H9 (cell line): ENCODE measurements at regions not wholly inside any gene's neighbourhood (a gene's known extent, or its start where the extent isn't known, plus 50 kb on each side); places are given as distances from the start of the nearest gene placed in this dataset.

Experiments
- DNase-seq: peaks from one replicate; pipeline ENCODE4 v3.0.0-alpha.2; 2017
- H2AFZ ChIP-seq: one replicate; pipeline ENCODE4 v1.6.1; 2013; ENCODE audit warnings: mild to moderate bottlenecking, low read length, control low read depth, moderate library complexity
- H2AK5ac ChIP-seq: 2 replicates; pipeline ENCODE4 v1.6.1; 2013; ENCODE audit warnings: low read length, control low read depth, mixed read lengths; ENCODE audit not compliant: insufficient read length
- H2BK120ac ChIP-seq: one replicate; pipeline ENCODE4 v1.6.1; 2013; ENCODE audit warnings: low read depth, mild to moderate bottlenecking, low read length, control low read depth, inconsistent platforms; ENCODE audit not compliant: poor library complexity, severe bottlenecking
- H2BK12ac ChIP-seq: 2 replicates; pipeline ENCODE4 v1.6.1; 2013; ENCODE audit warnings: low read length, control low read depth, mixed read lengths, low read depth; ENCODE audit not compliant: insufficient read length
- H2BK15ac ChIP-seq: 2 replicates; pipeline ENCODE4 v1.6.1; 2013; ENCODE audit warnings: low read depth, low read length, control low read depth
- H2BK20ac ChIP-seq: one replicate; pipeline ENCODE4 v1.6.1; 2013; ENCODE audit warnings: low read depth, mild to moderate bottlenecking, low read length, control low read depth, inconsistent platforms; ENCODE audit not compliant: poor library complexity, severe bottlenecking
- H2BK5ac ChIP-seq: 2 replicates; pipeline ENCODE4 v1.6.1; 2013; ENCODE audit warnings: low read length, control low read depth, mixed read lengths; ENCODE audit not compliant: insufficient read length
- H3K14ac ChIP-seq: 2 replicates; pipeline ENCODE4 v1.6.1; 2013; ENCODE audit warnings: low read length, control low read depth; ENCODE audit not compliant: insufficient read depth
- H3K18ac ChIP-seq: 2 replicates; pipeline ENCODE4 v1.6.1; 2013; ENCODE audit warnings: low read depth, mild to moderate bottlenecking, mixed read lengths, low read length, control low read depth; ENCODE audit not compliant: insufficient read length
- H3K23ac ChIP-seq: 2 replicates; pipeline ENCODE4 v1.6.1; 2013; ENCODE audit warnings: low read length, control low read depth, mixed read lengths, low read depth; ENCODE audit not compliant: insufficient read length
- H3K23me2 ChIP-seq: 2 replicates; pipeline ENCODE4 v1.6.1; 2013; ENCODE audit warnings: low read depth, mild to moderate bottlenecking, mixed read lengths, low read length, control low read depth; ENCODE audit not compliant: insufficient read length, poor library complexity, severe bottlenecking
- H3K27ac ChIP-seq: 2 replicates; pipeline ENCODE4 v1.5.1; 2013; ENCODE audit warnings: low read length, control low read depth, mixed read lengths, low read depth; ENCODE audit not compliant: insufficient read length
- H3K27me3 ChIP-seq: 2 replicates; pipeline ENCODE4 v1.6.1; 2013; ENCODE audit warnings: low read length, control low read depth, inconsistent platforms; ENCODE audit not compliant: insufficient read depth
- H3K4ac ChIP-seq: 2 replicates; pipeline ENCODE4 v1.6.1; 2013; ENCODE audit warnings: low read depth, mild to moderate bottlenecking, control low read depth, inconsistent platforms, low read length, moderate library complexity
- H3K4me1 ChIP-seq: 2 replicates; pipeline ENCODE4 v1.6.1; 2013; ENCODE audit warnings: low read length, control low read depth, inconsistent platforms; ENCODE audit not compliant: insufficient read depth
- H3K4me2 ChIP-seq: 2 replicates; pipeline ENCODE4 v1.6.1; 2013; ENCODE audit warnings: low read length, control low read depth, mixed read lengths; ENCODE audit not compliant: insufficient read length, insufficient read depth
- H3K56ac ChIP-seq: 2 replicates; pipeline ENCODE4 v1.6.1; 2013; ENCODE audit warnings: low read depth, mild to moderate bottlenecking, mixed read lengths, low read length, control low read depth; ENCODE audit not compliant: insufficient read length
- H3K79me1 ChIP-seq: 2 replicates; pipeline ENCODE4 v1.6.1; 2013; ENCODE audit warnings: low read depth, mild to moderate bottlenecking, moderate library complexity, low read length, control low read depth, inconsistent platforms; ENCODE audit not compliant: insufficient read depth, poor library complexity, severe bottlenecking
- H3K79me2 ChIP-seq: 2 replicates; pipeline ENCODE4 v1.6.1; 2013; ENCODE audit warnings: low read length, control low read depth, inconsistent platforms; ENCODE audit not compliant: insufficient read depth
- H3K9ac ChIP-seq: 2 replicates; pipeline ENCODE4 v1.6.1; 2013; ENCODE audit warnings: low read length, control low read depth, mixed read lengths; ENCODE audit not compliant: insufficient read length; ENCODE audit errors: extremely low read depth
- H3K9me3 ChIP-seq: one replicate; pipeline ENCODE4 v1.6.1; 2013; ENCODE audit warnings: low read depth, low read length, inconsistent platforms; ENCODE audit not compliant: control insufficient read depth
- H3T11ph ChIP-seq: one replicate; pipeline ENCODE4 v1.6.1; 2013; ENCODE audit warnings: mild to moderate bottlenecking, low read length, control low read depth, inconsistent platforms
- H4K20me1 ChIP-seq: one replicate; pipeline ENCODE4 v1.6.1; 2013; ENCODE audit not compliant: control insufficient read depth, insufficient read length, insufficient read depth
- H4K5ac ChIP-seq: 2 replicates; pipeline ENCODE4 v1.6.1; 2013; ENCODE audit warnings: low read depth, mild to moderate bottlenecking, mixed read lengths, low read length, control low read depth; ENCODE audit not compliant: insufficient read length
- H4K8ac ChIP-seq: replicated peaks from 2 replicates; pipeline ENCODE4 v1.6.1; 2013; ENCODE audit warnings: low read length, control low read depth, mixed read lengths, low read depth; ENCODE audit not compliant: insufficient read length
- H4K91ac ChIP-seq: 2 replicates; pipeline ENCODE4 v1.6.1; 2013; ENCODE audit warnings: low read depth, mild to moderate bottlenecking, moderate library complexity, mixed read lengths, low read length, control low read depth; ENCODE audit not compliant: insufficient read length
- H3K27ac Mint-ChIP-seq, 3 experiments: 2 replicates in 2 of 3; 3 replicates in 1 of 3; pipeline ENCODE4 v1.8.0; 2020 to 2021; ENCODE audit warnings: mixed read lengths in 3 of 3, mild to moderate bottlenecking in 1 of 3, moderate library complexity in 1 of 3
- H3K27me3 Mint-ChIP-seq: 2 replicates; pipeline ENCODE4 v1.8.0; 2021; ENCODE audit warnings: low read depth, mild to moderate bottlenecking, moderate library complexity, mixed read lengths
- H3K36me3 Mint-ChIP-seq, 3 experiments: 2 replicates in 2 of 3; 3 replicates in 1 of 3; pipeline ENCODE4 v1.8.0; 2020 to 2021; ENCODE audit warnings: low read depth in 3 of 3, mixed read lengths in 3 of 3; ENCODE audit not compliant: insufficient read depth in 1 of 3
- H3K4me1 Mint-ChIP-seq, 2 experiments: 2 replicates each; pipeline ENCODE4 v1.8.0; 2020; ENCODE audit warnings: mixed read lengths in 2 of 2
- H3K4me3 Mint-ChIP-seq, 2 experiments: 2 replicates in 1 of 2; 3 replicates in 1 of 2; pipeline ENCODE4 v1.8.0; 2020 to 2021; ENCODE audit warnings: mild to moderate bottlenecking in 2 of 2, mixed read lengths in 2 of 2, moderate library complexity in 1 of 2
- H3K9me3 Mint-ChIP-seq, 2 experiments: 2 replicates in 1 of 2; 3 replicates in 1 of 2; pipeline ENCODE4 v1.8.0; 2020; ENCODE audit warnings: mild to moderate bottlenecking in 2 of 2, mixed read lengths in 2 of 2, moderate library complexity in 1 of 2
- WGBS: extraction: QIAGEN DNeasy Blood & Tissue Kit; methylation state at CpG from one replicate; pipeline ENCODE4 v1.1.7; 2013; ENCODE audit warnings: missing lambda C conversion rate, low lambda C conversion rate, mixed read lengths; ENCODE audit not compliant: insufficient read length; ENCODE audit errors: extremely low coverage; 5-methylcytosine and 5-hydroxymethylcytosine counted together
- TF ChIP-seq, protein P1 (sequence below): fragments of 200-600 bp; sonication (generic); conservative IDR thresholded peaks from 3 replicates; pipeline ENCODE4 v1.8.0; 2021; ENCODE audit warnings: antibody characterized with exemption, mild to moderate bottlenecking

DNA sequence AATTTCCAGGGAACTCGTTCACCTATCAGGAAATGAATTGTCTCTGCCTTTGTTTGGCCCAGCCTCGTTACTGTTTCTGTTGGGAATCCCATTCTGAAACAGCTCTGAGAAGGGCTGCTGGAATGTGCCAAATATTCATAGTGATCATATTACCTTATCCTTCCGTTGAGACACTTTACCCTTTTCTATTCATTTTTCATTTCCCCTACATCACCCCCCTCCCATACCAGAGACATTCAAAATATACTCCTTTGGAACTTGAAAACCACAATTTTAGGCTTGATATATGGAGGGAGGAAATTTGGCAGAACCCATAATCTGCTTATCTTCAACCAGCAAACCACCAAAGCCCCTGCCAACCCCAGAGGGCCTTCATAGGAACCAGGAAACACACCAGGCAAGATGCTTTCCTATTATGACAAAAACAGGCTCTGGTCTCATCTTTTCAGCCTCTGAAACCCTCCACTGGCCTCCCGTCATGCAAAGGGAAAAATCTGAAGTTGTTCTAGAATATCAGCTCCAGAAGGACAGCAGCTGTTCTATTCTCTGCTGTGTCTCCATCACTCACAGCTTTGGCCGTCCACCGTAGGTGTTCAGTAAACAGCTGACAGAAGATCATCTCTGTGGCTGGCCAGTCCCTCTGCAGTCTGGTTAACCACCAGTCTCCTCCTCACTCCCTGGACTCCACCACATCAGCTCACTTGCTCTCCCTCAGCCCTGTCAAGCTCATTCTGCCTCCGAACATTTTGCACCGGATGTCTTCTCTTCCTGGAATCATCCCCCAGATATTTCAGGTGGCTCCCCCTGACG, 217.2 kb upstream of the WWC1 start:
- H3K18ac ChIP-seq = no peak overlapping the region
- no peak overlapping the region for H4K8ac ChIP-seq
- Mint-ChIP-seq H3K27ac (0 out of 7 replicates have a peak overlapping the region, but pooled peaks of 1 of the 3 experiments have one; percentile 15), H3K4me1 (peaks cover 3 to 4% of the 10 kb centered on the region in 2 experiments; a peak in 2 of 4 replicates), H3K4me3 (no peak overlapping the region), H3K9me3 (peaks cover 0 to 2% of the 10 kb centered on the region in 2 experiments; a peak in 1 of 5 replicates), H3K27me3 (peaks cover 5% of the 10 kb centered on the region), H3K36me3 (no peaks in the 10 kb centered on the region; a peak in 1 of 7 replicates)
- H2BK5ac ChIP-seq = no peak overlapping the region
- H2BK15ac ChIP-seq = no peak overlapping the region
- H3K9me3 ChIP-seq = no peaks in the 10 kb centered on the region
- no peak overlapping the region for H3K4ac ChIP-seq
- H2BK20ac ChIP-seq = no peak overlapping the region
- no peak overlapping the region for H2AK5ac ChIP-seq
- H3K27ac ChIP-seq = no peak overlapping the region
- no peak overlapping the region for H3T11ph ChIP-seq
- TF ChIP-seq, protein P1, sequence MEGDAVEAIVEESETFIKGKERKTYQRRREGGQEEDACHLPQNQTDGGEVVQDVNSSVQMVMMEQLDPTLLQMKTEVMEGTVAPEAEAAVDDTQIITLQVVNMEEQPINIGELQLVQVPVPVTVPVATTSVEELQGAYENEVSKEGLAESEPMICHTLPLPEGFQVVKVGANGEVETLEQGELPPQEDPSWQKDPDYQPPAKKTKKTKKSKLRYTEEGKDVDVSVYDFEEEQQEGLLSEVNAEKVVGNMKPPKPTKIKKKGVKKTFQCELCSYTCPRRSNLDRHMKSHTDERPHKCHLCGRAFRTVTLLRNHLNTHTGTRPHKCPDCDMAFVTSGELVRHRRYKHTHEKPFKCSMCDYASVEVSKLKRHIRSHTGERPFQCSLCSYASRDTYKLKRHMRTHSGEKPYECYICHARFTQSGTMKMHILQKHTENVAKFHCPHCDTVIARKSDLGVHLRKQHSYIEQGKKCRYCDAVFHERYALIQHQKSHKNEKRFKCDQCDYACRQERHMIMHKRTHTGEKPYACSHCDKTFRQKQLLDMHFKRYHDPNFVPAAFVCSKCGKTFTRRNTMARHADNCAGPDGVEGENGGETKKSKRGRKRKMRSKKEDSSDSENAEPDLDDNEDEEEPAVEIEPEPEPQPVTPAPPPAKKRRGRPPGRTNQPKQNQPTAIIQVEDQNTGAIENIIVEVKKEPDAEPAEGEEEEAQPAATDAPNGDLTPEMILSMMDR = no peak
- 100% methylated on average over 1 of the region's 9 CpGs for WGBS
- H3K9ac ChIP-seq = no peak overlapping the region
- H3K4me1 ChIP-seq = no peaks in the 10 kb centered on the region; the same call in 1 of the 2 replicates
- H3K27me3 ChIP-seq = no peaks in the 10 kb centered on the region
- no peak overlapping the region for H2AFZ ChIP-seq
- no peak overlapping the region for H2BK120ac ChIP-seq
- no peak for DNase-seq
- H4K5ac ChIP-seq = no peak overlapping the region
- no peaks in the 10 kb centered on the region for H4K20me1 ChIP-seq
- no peaks in the 10 kb centered on the region for H3K79me1 ChIP-seq
- no peaks in the 10 kb centered on the region for H3K79me2 ChIP-seq
- H3K23me2 ChIP-seq = no peaks in the 10 kb centered on the region
- H4K91ac ChIP-seq = no peak overlapping the region
- no peak overlapping the region for H3K23ac ChIP-seq
- no peak overlapping the region for H2BK12ac ChIP-seq
- no peak overlapping the region for H3K4me2 ChIP-seq
- H3K14ac ChIP-seq = no peak overlapping the region
- no peak overlapping the region for H3K56ac ChIP-seq
